ENCODE measurements at regions not wholly inside any gene's neighbourhood (a gene's known extent, or its start where the extent isn't known, plus 50 kb on each side); places are given as distances from the start of the nearest gene placed in this dataset.
"Not testable (repeated sequence)": the region's sequence is repeated elsewhere in the genome, so short reads cannot be mapped to it uniquely, and the experiment has no call there.

GRCh38 chr10:64635906-64636305 lies 1114.7 kb downstream of the REEP3 start:
- no peak for DNase-seq

GRCh38 chr10:64636461-64636860 lies 1115.3 kb downstream of the REEP3 start:
- no peak for DNase-seq

- no peak for DNase-seq
Observed at GRCh38 chr10:64637939-64638338, 1116.7 kb downstream of the REEP3 start.

- DNase-seq = peak; percentile 95 to 97
Observed at GRCh38 chr10:64648915-64649314, 1127.7 kb downstream of the REEP3 start.

DNA sequence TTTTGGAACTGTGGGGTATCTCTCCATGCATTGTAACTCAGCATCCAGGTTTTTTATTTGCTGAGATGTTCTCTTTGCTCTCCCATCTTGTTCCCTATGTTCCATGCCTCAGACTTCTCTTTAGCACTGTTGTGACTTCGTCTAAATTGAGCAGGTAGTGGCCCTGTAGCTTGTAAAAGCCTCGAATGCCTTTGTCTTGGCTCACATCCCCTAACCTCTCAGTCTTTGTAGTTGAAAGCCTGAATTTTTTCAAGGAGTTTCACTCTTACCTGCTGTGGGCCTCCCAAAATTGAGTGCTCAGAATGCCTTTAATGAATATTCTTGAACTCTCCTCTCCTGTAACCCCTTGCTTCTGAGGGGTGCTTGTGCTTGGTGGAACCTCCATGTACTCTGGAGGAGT lies 1137.3 kb downstream of the REEP3 start:
- no peak for DNase-seq

DNA sequence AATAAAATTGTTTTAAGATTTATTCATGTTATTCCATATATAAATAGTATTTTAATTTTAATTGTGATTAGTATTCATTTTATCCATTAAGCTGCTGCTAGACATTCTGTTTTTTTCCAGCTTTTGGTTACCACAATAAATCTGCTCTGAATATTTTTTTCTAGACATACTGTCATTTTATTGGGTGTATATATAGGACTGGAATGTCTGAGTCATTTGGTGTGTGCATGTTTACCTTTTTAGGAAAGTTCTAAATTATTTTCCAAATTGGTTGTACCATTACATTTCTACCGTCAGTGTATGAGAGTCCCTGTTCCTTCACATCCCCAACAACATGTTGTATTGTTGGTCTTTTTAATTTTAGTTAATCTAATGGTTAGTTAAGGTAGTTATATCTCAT lies 1138.1 kb downstream of the REEP3 start:
- no peak for DNase-seq

GRCh38 chr10:64682043-64682442 lies 1160.8 kb downstream of the REEP3 start:
- DNase-seq = no peak

- no peak for DNase-seq
Observed at GRCh38 chr10:64690194-64690593, 1169.0 kb downstream of the REEP3 start.

DNA sequence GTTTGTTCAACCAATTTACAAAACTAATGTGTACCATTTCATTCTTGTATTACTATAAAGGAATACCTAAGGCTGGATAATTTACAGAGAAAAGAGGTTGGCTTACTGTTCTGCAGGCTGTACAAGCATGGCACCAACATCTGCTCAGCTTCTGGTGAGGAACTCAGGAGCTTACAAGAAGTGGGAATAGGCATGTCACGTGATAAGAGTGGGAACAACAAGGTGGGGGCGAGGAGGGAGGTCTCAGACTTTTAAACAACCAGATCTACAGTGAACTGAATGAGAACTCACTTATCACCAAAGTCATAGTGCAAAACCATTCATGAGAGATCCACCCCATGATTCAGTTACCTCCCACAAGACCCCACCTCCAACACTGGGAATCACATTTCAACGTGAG lies 1178.0 kb downstream of the REEP3 start:
- no peak for DNase-seq

DNA sequence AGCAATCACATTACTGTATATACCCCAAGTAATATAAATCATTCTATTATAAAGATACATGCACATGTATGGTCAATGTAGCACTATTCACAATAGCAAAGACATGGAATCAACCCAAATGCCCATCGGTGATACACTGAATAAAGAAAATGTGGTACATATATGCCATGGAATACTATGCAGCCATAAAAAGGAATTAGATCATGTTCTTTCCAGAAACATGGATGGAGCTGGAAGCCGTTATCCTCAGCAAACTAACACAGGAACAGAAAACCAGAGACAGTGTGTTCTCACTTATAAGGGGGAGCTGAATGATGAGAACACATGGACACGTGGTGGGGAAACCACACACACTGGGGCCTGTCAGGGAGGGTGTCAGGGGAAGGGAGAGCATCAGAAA lies 1180.9 kb downstream of the REEP3 start:
- DNase-seq = not testable (repeated sequence)

DNA sequence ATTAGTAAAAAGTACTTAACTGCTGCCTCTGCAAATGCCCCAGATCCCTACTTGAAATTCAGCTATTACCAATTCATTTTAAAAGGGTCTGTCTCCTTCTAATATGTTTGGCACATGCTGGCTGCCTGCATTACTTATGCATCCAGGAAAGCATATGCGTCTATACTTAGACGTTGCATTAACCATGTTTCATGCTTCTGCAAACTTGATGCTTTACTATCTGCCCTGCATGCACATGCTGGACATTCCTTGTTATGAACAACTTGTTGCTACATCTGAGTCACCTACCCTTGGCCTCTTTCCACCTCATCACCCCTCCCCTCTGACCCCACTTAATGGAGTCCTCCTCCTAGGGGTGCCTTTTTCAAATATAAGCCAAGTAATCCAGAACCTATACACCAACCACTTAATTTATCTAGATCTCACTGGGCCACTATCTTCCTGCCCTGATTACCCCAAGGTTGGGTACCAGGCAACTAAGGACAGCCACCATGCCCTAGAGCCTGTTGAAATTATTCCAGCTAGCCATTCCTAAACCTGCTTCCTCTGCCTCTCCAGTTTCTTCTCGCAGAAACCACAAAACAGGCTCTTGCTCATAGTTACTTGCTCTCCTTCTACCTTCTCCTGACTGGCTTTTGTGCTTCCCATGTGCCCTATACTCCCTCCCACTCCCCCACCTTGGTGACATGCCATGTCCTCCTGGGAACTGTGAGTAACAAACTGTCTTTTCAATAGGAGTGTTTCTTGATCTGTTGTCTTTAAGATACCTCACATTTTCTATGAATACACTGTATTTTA lies 1187.9 kb downstream of the REEP3 start:
- DNase-seq = no peak

- DNase-seq = no peak
Observed at GRCh38 chr10:64726466-64726865, 1205.3 kb downstream of the REEP3 start.

DNA sequence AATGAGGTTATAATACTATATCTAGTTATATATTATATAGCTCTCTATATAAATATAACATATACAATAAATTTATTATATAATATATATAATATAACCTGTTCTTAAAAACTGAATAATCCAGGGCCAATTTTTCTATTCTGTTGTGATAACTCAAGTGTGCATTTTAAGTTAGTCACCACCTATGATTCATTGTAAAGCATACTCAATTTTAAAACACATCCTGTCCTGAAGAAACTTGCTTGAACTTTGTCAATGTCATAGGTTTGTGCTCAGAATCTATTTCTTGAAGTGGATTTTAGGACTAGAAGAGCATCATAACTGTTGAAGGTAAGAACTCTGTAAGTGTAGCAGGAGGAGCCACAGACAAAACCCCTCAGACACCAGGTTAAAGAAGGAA lies 1209.8 kb downstream of the REEP3 start:
- DNase-seq = no peak

GRCh38 chr10:64732372-64732957 lies 1211.3 kb downstream of the REEP3 start:
- peak; percentile 43 to 47 for DNase-seq

- DNase-seq = peak; percentile 59 to 74
Observed at GRCh38 chr10:64733980-64734379, 1212.8 kb downstream of the REEP3 start.

GRCh38 chr10:64738462-64738861 lies 1217.3 kb downstream of the REEP3 start:
- no peak for DNase-seq

DNA sequence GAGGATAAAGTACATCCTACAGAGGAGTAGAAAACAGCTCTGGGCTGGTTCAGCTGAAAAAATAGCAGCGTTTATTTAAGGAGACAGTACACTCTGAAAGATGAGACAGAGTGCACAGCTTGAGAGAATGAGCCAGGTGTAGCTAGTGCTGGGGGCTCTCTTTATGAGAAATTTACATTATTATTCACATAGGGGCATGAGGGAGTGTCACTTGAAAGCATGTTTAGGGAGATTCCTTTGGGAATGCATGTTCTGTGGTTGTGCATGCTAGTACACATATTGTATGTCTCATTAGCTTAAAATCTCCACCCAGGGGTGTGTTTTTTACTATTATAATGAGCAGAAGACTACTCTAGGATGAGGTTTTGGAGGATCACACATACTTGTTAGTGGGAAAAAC lies 1224.4 kb downstream of the REEP3 start:
- DNase-seq = no peak

DNA sequence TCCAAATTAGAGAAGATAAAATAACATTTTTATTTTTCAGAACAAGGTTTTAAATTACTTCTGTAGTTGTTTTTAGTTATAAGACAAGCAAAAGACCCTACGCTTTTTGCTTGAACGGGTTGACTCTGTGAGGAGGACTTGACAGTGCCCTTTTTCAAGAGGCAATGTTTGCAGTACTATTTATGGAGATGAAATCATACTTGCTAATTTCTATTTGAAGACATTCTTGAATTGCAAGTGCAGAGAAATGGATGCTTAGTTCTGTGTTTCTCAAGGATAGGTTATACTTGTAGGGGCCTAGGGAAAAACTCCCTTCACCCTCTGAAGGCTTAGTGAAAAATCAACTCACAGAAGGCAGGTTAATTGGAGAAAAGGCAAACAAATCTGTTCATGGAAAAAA lies 1229.5 kb downstream of the REEP3 start:
- no peak for DNase-seq

GRCh38 chr10:64753516-64753915 lies 1232.3 kb downstream of the REEP3 start:
- DNase-seq = no peak

- DNase-seq = no peak
Observed at GRCh38 chr10:64760371-64760770, 1239.2 kb downstream of the REEP3 start.

- no peak for DNase-seq
Observed at GRCh38 chr10:64762861-64763260, 1241.7 kb downstream of the REEP3 start.

DNA sequence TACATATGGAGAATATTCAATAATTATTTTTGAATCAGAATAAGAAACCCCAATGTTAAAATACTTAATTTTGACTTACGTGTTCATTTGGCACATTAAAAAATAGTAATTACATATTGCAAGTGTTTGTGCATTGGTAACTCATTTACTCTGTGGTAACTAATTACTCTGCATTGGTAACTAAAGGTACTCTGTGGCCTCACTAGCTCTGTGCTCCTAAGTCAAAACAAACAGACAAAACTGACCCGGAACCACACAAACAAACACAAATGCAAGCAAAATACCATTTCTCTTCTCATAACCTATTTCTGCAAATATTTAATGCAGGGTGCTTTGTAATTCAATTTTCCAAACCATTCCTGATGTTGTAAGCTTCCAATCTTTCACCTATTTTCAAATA lies 1244.3 kb downstream of the REEP3 start:
- no peak for DNase-seq

DNA sequence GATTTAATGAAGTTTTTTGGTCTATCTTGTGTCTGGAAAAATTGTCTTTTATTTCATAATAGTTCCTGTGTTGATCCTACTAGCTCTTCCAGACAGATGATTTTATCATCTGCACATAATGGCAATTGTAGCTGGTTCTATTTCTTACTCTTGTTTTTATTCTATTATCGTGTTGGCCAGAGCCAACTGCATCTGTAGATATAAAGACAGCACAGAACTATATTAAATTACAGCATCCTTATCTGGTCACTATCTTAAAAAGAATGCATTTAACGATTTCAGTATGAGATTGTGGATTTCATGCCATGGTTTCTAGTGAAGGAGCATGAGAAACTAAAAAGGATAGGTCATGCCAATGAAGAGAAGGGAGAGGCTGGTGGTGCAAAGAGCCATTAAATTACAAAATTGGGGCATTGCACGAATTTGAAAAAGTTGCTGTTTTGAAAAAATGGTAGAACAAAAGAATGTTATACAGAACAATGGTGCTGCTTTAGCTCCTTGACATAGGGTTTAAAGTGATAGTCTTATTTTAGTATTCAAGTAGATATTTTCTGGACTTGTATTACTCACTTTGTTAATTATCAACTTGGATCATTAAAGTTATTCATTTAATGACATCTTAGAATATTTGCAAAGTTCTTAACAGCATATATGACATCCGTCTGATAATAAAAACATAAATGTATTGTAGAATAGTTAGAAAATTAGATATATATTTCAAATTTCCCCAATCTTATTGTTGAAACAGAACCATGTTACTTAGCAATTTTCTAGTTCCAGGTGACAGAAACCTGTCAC lies 1250.3 kb downstream of the REEP3 start:
- no peak for DNase-seq

DNA sequence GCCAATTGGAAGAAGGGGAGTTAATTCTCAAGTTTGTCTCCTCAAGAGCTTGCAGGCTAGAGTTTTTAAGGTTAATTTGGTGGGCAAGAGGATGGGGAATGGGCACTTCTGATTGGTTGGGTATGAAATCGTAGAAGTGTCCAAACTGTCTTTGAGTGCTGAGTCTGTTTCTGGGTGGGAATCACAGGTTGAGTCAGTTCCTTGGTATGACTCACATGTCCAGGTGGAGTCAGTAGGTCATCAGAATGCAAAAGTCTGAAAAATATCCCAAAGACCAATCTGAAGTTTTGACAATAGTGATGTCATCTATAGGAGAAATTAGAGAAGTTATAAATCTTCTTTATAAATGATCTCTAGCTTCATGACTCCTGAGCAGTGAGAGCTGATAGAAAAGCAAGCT lies 1252.2 kb downstream of the REEP3 start:
- no peak for DNase-seq

Measured in Kasumi-1 (cell line).